ENCODE measurements at regions not wholly inside any gene's neighbourhood (a gene's known extent, or its start where the extent isn't known, plus 50 kb on each side); places are given as distances from the start of the nearest gene placed in this dataset.

DNA sequence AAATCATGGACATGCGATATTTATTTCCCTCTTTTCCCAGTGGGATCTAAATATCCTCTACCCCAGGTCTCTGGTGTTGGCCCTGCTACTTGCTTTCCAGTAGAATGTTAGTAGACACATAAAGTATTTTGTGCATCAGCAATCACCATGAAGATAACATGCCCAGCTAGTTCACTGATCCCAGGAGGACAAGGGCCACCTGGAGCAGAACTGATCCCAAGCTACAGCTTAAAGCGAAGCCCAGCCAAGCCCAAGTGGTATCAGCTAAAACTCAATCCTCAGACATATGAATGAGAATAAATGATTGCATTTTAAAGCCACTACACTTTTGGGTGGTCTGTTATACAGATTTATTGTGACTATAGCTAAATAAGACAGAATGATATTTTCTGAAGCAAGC lies 516.2 kb downstream of the INSC start:
- DNase-seq (no peak), ATAC-seq (ENCODE audit: low read depth in 2 of 2) (no peak)
- H3K9me3 ChIP-seq (ENCODE audit: control insufficient read depth in 2 of 2, low read length in 2 of 2), result no peaks in the 10 kb centered on the region
- Mint-ChIP-seq H3K4me1 (no peaks in the 10 kb centered on the region), H3K4me3 (no peak overlapping the region), H3K36me3 (no peaks in the 10 kb centered on the region), H3K27me3 (no peaks in the 10 kb centered on the region), H3K27ac (no peak overlapping the region), H3K9me3 (no peaks in the 10 kb centered on the region)
- no peaks in the 10 kb centered on the region for H3K36me3 ChIP-seq (ENCODE audit: control insufficient read depth, insufficient read depth, low read length)
- no peak overlapping the region for H3K27ac ChIP-seq (ENCODE audit: insufficient read depth, low read length, poor library complexity, severe bottlenecking)
- H3K4me1 ChIP-seq (ENCODE audit: control insufficient read depth, insufficient read depth, low read length, poor library complexity, severe bottlenecking), result no peaks in the 10 kb centered on the region
- no peak overlapping the region for H3K4me3 ChIP-seq (ENCODE audit: low read depth, low read length)
- H3K27me3 ChIP-seq (ENCODE audit: control insufficient read depth, insufficient read depth, low read length), result no peaks in the 10 kb centered on the region

- Histone ChIP-seq H3K9me3 (ENCODE audit: control insufficient read depth in 2 of 2, low read length in 2 of 2) (no peaks in the 10 kb centered on the region), H3K27ac (ENCODE audit: insufficient read depth, low read length, poor library complexity, severe bottlenecking) (no peak overlapping the region), H3K4me1 (ENCODE audit: control insufficient read depth, insufficient read depth, low read length, poor library complexity, severe bottlenecking) (no peaks in the 10 kb centered on the region), H3K4me3 (ENCODE audit: low read depth, low read length) (no peak overlapping the region), H3K27me3 (ENCODE audit: control insufficient read depth, insufficient read depth, low read length) (no peaks in the 10 kb centered on the region), H3K36me3 (ENCODE audit: control insufficient read depth, insufficient read depth, low read length) (no peaks in the 10 kb centered on the region)
- H3K4me3 Mint-ChIP-seq, result no peak overlapping the region
- no peak for ATAC-seq (ENCODE audit: low read depth in 2 of 2)
- no peaks in the 10 kb centered on the region for H3K27me3 Mint-ChIP-seq
- no peaks in the 10 kb centered on the region for H3K36me3 Mint-ChIP-seq
- H3K4me1 Mint-ChIP-seq, result no peaks in the 10 kb centered on the region
- no peaks in the 10 kb centered on the region for H3K9me3 Mint-ChIP-seq
- H3K27ac Mint-ChIP-seq, result no peak overlapping the region
- no peak for DNase-seq
Measured at GRCh38 chr11:15635521-15635920, 520.8 kb downstream of the INSC start.

- no peaks in the 10 kb centered on the region for H3K27me3 ChIP-seq (ENCODE audit: control insufficient read depth, insufficient read depth, low read length)
- H3K27ac ChIP-seq (ENCODE audit: insufficient read depth, low read length, poor library complexity, severe bottlenecking), result no peak overlapping the region
- H3K4me1 ChIP-seq (ENCODE audit: control insufficient read depth, insufficient read depth, low read length, poor library complexity, severe bottlenecking), result no peaks in the 10 kb centered on the region
- Mint-ChIP-seq H3K9me3 (no peaks in the 10 kb centered on the region), H3K27ac (no peak overlapping the region), H3K36me3 (no peaks in the 10 kb centered on the region), H3K4me1 (no peaks in the 10 kb centered on the region), H3K4me3 (no peak overlapping the region), H3K27me3 (no peaks in the 10 kb centered on the region)
- DNase-seq, result no peak
- no peaks in the 10 kb centered on the region for H3K9me3 ChIP-seq (ENCODE audit: control insufficient read depth in 2 of 2, low read length in 2 of 2)
- no peak for ATAC-seq (ENCODE audit: low read depth in 2 of 2)
- no peaks in the 10 kb centered on the region for H3K36me3 ChIP-seq (ENCODE audit: control insufficient read depth, insufficient read depth, low read length)
- no peak overlapping the region for H3K4me3 ChIP-seq (ENCODE audit: low read depth, low read length)
Measured at GRCh38 chr11:15636521-15637089, 521.9 kb downstream of the INSC start.

- DNase-seq (no peak), ATAC-seq (ENCODE audit: low read depth in 2 of 2) (no peak)
- Mint-ChIP-seq H3K4me1 (no peaks in the 10 kb centered on the region), H3K27ac (no peak overlapping the region), H3K36me3 (no peaks in the 10 kb centered on the region), H3K4me3 (no peak overlapping the region), H3K9me3 (no peaks in the 10 kb centered on the region), H3K27me3 (no peaks in the 10 kb centered on the region)
- H3K9me3 ChIP-seq (ENCODE audit: control insufficient read depth in 2 of 2, low read length in 2 of 2), result no peaks in the 10 kb centered on the region
- H3K27me3 ChIP-seq (ENCODE audit: control insufficient read depth, insufficient read depth, low read length), result no peaks in the 10 kb centered on the region
- no peaks in the 10 kb centered on the region for H3K4me1 ChIP-seq (ENCODE audit: control insufficient read depth, insufficient read depth, low read length, poor library complexity, severe bottlenecking)
- H3K36me3 ChIP-seq (ENCODE audit: control insufficient read depth, insufficient read depth, low read length), result no peaks in the 10 kb centered on the region
- H3K27ac ChIP-seq (ENCODE audit: insufficient read depth, low read length, poor library complexity, severe bottlenecking), result no peak overlapping the region
- no peak overlapping the region for H3K4me3 ChIP-seq (ENCODE audit: low read depth, low read length)
Measured at GRCh38 chr11:15638386-15638787, 523.7 kb downstream of the INSC start.

DNA sequence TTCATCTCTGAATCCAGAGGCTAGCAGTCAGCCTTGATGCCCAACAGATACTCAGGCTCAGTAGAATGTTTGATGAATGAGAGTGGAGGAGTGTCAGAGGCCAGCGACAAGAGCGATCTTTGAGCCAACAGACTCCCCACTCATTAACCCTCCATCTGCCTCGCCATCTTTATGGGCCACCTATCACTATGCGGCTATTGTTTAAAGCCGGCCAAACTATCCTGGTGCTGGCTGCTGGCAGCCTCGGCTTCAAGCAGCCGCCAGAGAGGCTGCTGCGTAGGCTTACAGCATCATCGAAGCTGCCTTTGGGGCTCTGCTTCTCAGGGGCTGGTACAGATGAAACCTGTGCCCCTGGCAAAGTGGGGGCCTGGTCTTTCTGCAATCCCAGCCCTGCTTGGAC lies 525.6 kb downstream of the INSC start:
- no peak overlapping the region for H3K4me3 Mint-ChIP-seq
- Histone ChIP-seq H3K4me3 (ENCODE audit: low read depth, low read length) (no peak overlapping the region), H3K9me3 (ENCODE audit: control insufficient read depth in 2 of 2, low read length in 2 of 2) (no peaks in the 10 kb centered on the region), H3K36me3 (ENCODE audit: control insufficient read depth, insufficient read depth, low read length) (no peaks in the 10 kb centered on the region), H3K27me3 (ENCODE audit: control insufficient read depth, insufficient read depth, low read length) (no peaks in the 10 kb centered on the region), H3K27ac (ENCODE audit: insufficient read depth, low read length, poor library complexity, severe bottlenecking) (no peak overlapping the region), H3K4me1 (ENCODE audit: control insufficient read depth, insufficient read depth, low read length, poor library complexity, severe bottlenecking) (no peaks in the 10 kb centered on the region)
- no peaks in the 10 kb centered on the region for H3K9me3 Mint-ChIP-seq
- DNase-seq, result no peak
- ATAC-seq (ENCODE audit: low read depth in 2 of 2), result no peak
- no peaks in the 10 kb centered on the region for H3K27me3 Mint-ChIP-seq
- H3K36me3 Mint-ChIP-seq, result no peaks in the 10 kb centered on the region
- no peaks in the 10 kb centered on the region for H3K4me1 Mint-ChIP-seq
- H3K27ac Mint-ChIP-seq, result no peak overlapping the region

DNA sequence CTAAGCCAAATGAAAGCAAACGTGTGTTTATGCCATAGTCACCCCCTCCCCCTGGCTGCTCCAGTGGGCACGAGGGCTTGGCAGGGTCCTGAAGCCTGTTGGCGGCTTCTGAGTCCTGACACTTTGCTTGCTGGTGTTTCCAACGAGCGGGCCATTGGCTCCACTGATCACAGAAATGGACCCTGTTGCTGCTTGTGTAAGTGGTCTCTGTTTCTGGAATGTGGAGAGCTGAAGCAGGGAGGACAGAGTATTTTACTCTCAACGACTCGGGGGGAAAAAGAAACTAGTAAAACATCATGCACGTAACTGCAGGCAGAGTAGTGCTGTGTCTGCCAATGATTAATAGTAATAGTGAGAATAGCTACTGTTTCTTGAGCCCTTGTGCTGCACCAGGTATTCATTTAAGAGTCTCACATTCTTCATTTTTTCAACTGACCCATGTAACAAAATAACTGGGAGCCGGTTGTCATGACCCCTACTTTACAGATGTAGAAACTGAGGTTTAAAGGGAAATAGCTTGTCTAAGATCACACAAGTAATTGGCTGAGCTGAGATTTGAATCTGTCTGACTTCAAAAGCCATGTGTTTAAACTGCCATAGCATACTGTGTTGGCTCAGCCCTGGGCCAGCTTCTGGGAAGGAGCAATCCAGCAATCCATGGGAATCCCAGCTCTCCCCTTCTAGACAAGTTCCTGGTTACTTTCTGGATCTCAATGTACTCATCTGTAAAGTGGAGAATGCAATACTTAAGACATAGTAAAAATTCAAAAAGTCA lies 526.7 kb downstream of the INSC start:
- H3K4me1 ChIP-seq (ENCODE audit: control insufficient read depth, insufficient read depth, low read length, poor library complexity, severe bottlenecking), result no peaks in the 10 kb centered on the region
- ATAC-seq (ENCODE audit: low read depth in 2 of 2), result no peak
- no peak overlapping the region for H3K4me3 Mint-ChIP-seq
- H3K9me3 ChIP-seq (ENCODE audit: control insufficient read depth in 2 of 2, low read length in 2 of 2), result no peaks in the 10 kb centered on the region
- no peaks in the 10 kb centered on the region for H3K27me3 ChIP-seq (ENCODE audit: control insufficient read depth, insufficient read depth, low read length)
- no peaks in the 10 kb centered on the region for H3K4me1 Mint-ChIP-seq
- no peak overlapping the region for H3K27ac Mint-ChIP-seq
- no peaks in the 10 kb centered on the region for H3K36me3 ChIP-seq (ENCODE audit: control insufficient read depth, insufficient read depth, low read length)
- no peaks in the 10 kb centered on the region for H3K9me3 Mint-ChIP-seq
- no peak for DNase-seq
- H3K4me3 ChIP-seq (ENCODE audit: low read depth, low read length), result no peak overlapping the region
- no peaks in the 10 kb centered on the region for H3K27me3 Mint-ChIP-seq
- no peak overlapping the region for H3K27ac ChIP-seq (ENCODE audit: insufficient read depth, low read length, poor library complexity, severe bottlenecking)
- H3K36me3 Mint-ChIP-seq, result no peaks in the 10 kb centered on the region

DNA sequence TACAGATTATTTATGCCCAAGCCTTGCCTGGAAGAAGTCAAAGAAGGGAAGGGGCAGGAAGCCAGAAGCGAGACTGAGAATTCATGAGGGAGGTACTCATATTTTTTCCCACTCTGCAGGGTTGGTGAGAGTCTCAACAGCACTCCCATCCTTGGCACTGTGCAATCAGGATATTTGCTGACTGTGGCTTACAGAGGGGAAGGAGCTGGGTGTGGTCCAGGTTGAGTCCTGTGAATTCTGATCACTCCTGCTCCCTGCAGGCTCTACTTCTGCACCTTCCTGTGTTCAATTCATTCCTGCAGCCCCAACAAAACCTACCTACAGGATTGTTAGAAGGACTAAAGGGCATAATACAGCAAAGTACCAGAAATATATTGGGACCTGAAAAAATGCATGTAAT lies 530.5 kb downstream of the INSC start:
- ATAC-seq (ENCODE audit: low read depth in 2 of 2) (no peak), DNase-seq (no peak)
- Mint-ChIP-seq H3K9me3 (no peaks in the 10 kb centered on the region), H3K4me1 (peaks cover 0 to 3% (median 0%) of the 10 kb centered on the region in 4 donors), H3K27me3 (peaks cover 7% of the 10 kb centered on the region), H3K4me3 (no peak overlapping the region), H3K27ac (no peak overlapping the region), H3K36me3 (no peaks in the 10 kb centered on the region)
- H3K27ac ChIP-seq (ENCODE audit: insufficient read depth, low read length, poor library complexity, severe bottlenecking), result no peak overlapping the region
- no peak overlapping the region for H3K4me3 ChIP-seq (ENCODE audit: low read depth, low read length)
- no peaks in the 10 kb centered on the region for H3K36me3 ChIP-seq (ENCODE audit: control insufficient read depth, insufficient read depth, low read length)
- no peaks in the 10 kb centered on the region for H3K4me1 ChIP-seq (ENCODE audit: control insufficient read depth, insufficient read depth, low read length, poor library complexity, severe bottlenecking)
- no peaks in the 10 kb centered on the region for H3K9me3 ChIP-seq (ENCODE audit: control insufficient read depth in 2 of 2, low read length in 2 of 2)
- no peaks in the 10 kb centered on the region for H3K27me3 ChIP-seq (ENCODE audit: control insufficient read depth, insufficient read depth, low read length)

All from CD4-positive, CD25-positive, alpha-beta regulatory T cell (primary cell).